DOHH2 (cell line): ENCODE measurements at regions not wholly inside any gene's neighbourhood (a gene's known extent, or its start where the extent isn't known, plus 50 kb on each side); places are given as distances from the start of the nearest gene placed in this dataset.

ENCODE experiments used
- CTCF ChIP-seq: fragments of 200-600 bp; sonication (generic); IDR thresholded peaks from one replicate; pipeline ENCODE4 v1.5.1; 2014; ENCODE audit warnings: antibody characterized with exemption, mild to moderate bottlenecking, low read depth, low read length; ENCODE audit not compliant: poor library complexity, severe bottlenecking
- EZH2phosphoT487 ChIP-seq: fragments of 200-600 bp; sonication (generic); IDR thresholded peaks from 2 replicates; pipeline ENCODE4 v1.6.1; 2017; ENCODE audit warnings: borderline replicate concordance, mild to moderate bottlenecking, antibody characterized with exemption, low read length, moderate library complexity, mixed read lengths

GRCh38 chr21:29486306-29486807 lies 187.6 kb downstream of the BACH1 start:
- TF ChIP-seq CTCF, result no peak
- no peak for TF ChIP-seq EZH2phosphoT487
